ENCODE measurements at regions not wholly inside any gene's neighbourhood (a gene's known extent, or its start where the extent isn't known, plus 50 kb on each side); places are given as distances from the start of the nearest gene placed in this dataset.

DNA sequence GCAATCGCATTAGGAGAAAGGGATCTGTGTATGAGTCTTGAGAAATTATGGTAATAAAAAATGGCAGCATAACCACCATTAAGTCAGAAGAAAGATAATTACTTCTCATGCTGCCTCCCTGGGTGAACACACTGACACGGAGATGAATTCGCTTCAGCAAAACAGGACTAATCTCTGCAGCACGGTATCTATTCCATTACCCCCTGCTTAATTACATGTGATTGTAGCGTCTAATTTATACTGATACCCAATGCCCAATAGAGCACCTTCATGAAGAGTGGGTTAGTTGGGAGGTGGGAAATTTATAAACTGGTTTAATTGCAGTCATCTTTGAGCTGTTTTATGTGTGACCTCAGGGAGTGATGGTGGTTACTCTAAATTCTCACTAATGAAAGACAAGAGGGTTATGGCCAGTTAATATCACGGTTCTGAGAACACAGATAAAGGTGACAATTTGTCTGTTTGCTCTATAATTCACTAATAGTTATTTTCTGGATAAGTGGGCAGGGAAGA lies 476.2 kb upstream of the SULF2 start:
- TF ChIP-seq, protein P1, sequence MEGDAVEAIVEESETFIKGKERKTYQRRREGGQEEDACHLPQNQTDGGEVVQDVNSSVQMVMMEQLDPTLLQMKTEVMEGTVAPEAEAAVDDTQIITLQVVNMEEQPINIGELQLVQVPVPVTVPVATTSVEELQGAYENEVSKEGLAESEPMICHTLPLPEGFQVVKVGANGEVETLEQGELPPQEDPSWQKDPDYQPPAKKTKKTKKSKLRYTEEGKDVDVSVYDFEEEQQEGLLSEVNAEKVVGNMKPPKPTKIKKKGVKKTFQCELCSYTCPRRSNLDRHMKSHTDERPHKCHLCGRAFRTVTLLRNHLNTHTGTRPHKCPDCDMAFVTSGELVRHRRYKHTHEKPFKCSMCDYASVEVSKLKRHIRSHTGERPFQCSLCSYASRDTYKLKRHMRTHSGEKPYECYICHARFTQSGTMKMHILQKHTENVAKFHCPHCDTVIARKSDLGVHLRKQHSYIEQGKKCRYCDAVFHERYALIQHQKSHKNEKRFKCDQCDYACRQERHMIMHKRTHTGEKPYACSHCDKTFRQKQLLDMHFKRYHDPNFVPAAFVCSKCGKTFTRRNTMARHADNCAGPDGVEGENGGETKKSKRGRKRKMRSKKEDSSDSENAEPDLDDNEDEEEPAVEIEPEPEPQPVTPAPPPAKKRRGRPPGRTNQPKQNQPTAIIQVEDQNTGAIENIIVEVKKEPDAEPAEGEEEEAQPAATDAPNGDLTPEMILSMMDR (IDR thresholded peaks at IDR 0.05), result no peak
- no peak for TF ChIP-seq POLR2A (IDR thresholded peaks at IDR 0.05)

Data from esophagus squamous epithelium (tissue), 4 donors.